Activated CD8-positive, alpha-beta memory T cell treated with anti-CD3 and anti-CD28 coated beads, Interleukin-2, amount 10 ng/mL, durations not matched to agents 7 days and 5 days (primary cell): ENCODE measurements at regions not wholly inside any gene's neighbourhood (a gene's known extent, or its start where the extent isn't known, plus 50 kb on each side); places are given as distances from the start of the nearest gene placed in this dataset.
"Not testable (repeated sequence)": the region's sequence is repeated elsewhere in the genome, so short reads cannot be mapped to it uniquely, and the experiment has no call there.

Experiments
- ATAC-seq: fragments of 150-1000 bp; cut with Tn5 transposase; one replicate; pipeline ENCODE4 v1.10.0; 2021; ENCODE audit warnings: moderate library complexity
- CTCF ChIA-PET: fragments of 350-600 bp; sonication (Branson Sonifier 250); formaldehyde crosslinking; loops from one replicate; lab custom pipeline; 2021; ENCODE audit warnings: antibody characterized with exemption; lab: Charles Lee
- DNase-seq: peaks from one replicate; pipeline ENCODE4 v3.0.0-alpha.2; 2020
- H3K27ac Mint-ChIP-seq: one replicate; pipeline ENCODE4 v1.8.0; 2021; ENCODE audit warnings: mild to moderate bottlenecking, mixed read lengths
- H3K27me3 Mint-ChIP-seq: one replicate; pipeline ENCODE4 v1.8.0; 2021; ENCODE audit warnings: mixed read lengths
- H3K36me3 Mint-ChIP-seq: one replicate; pipeline ENCODE4 v1.8.0; 2021; ENCODE audit warnings: mild to moderate bottlenecking, mixed read lengths
- H3K4me1 Mint-ChIP-seq: one replicate; pipeline ENCODE4 v1.8.0; 2021; ENCODE audit warnings: mixed read lengths
- H3K4me3 Mint-ChIP-seq: one replicate; pipeline ENCODE4 v1.8.0; 2021; ENCODE audit warnings: mild to moderate bottlenecking, moderate library complexity, mixed read lengths
- H3K9me3 Mint-ChIP-seq: one replicate; pipeline ENCODE4 v1.8.0; 2022; ENCODE audit warnings: low read depth, mixed read lengths

GRCh38 chr1:195866091-195866780 lies 742.0 kb downstream of the KCNT2 start:
- H3K4me3 Mint-ChIP-seq, result no peak overlapping the region
- H3K36me3 Mint-ChIP-seq, result no peaks in the 10 kb centered on the region
- H3K4me1 Mint-ChIP-seq, result no peaks in the 10 kb centered on the region
- CTCF ChIA-PET, result no interaction called here
- no peak overlapping the region for H3K27ac Mint-ChIP-seq
- no peaks in the 10 kb centered on the region for H3K9me3 Mint-ChIP-seq
- no peak for DNase-seq
- H3K27me3 Mint-ChIP-seq, result no peaks in the 10 kb centered on the region
- no peak for ATAC-seq

GRCh38 chr1:195851804-195852203 lies 756.4 kb downstream of the KCNT2 start:
- H3K27me3 Mint-ChIP-seq, result no peaks in the 10 kb centered on the region
- ATAC-seq, result no peak
- H3K36me3 Mint-ChIP-seq, result no peaks in the 10 kb centered on the region
- no peak overlapping the region for H3K4me3 Mint-ChIP-seq
- H3K27ac Mint-ChIP-seq, result no peak overlapping the region
- CTCF ChIA-PET, result no interaction called here
- no peaks in the 10 kb centered on the region for H3K9me3 Mint-ChIP-seq
- H3K4me1 Mint-ChIP-seq, result no peaks in the 10 kb centered on the region
- DNase-seq, result no peak

- no peaks in the 10 kb centered on the region for H3K9me3 Mint-ChIP-seq
- DNase-seq, result no peak
- no peak for ATAC-seq
- H3K27me3 Mint-ChIP-seq, result no peaks in the 10 kb centered on the region
- no peaks in the 10 kb centered on the region for H3K4me1 Mint-ChIP-seq
- no peaks in the 10 kb centered on the region for H3K36me3 Mint-ChIP-seq
- H3K4me3 Mint-ChIP-seq, result no peak overlapping the region
- no peak overlapping the region for H3K27ac Mint-ChIP-seq
- CTCF ChIA-PET, result no interaction called here
Observed at GRCh38 chr1:195851016-195851601, 757.1 kb downstream of the KCNT2 start.

- Mint-ChIP-seq H3K27me3 (no peaks in the 10 kb centered on the region), H3K9me3 (no peaks in the 10 kb centered on the region), H3K36me3 (no peaks in the 10 kb centered on the region), H3K4me3 (no peak overlapping the region), H3K27ac (no peak overlapping the region), H3K4me1 (no peaks in the 10 kb centered on the region)
- DNase-seq (no peak), ATAC-seq (no peak)
- CTCF ChIA-PET, result no interaction called here
Observed at GRCh38 chr1:195849180-195849579, 759.1 kb downstream of the KCNT2 start.

- H3K27me3 Mint-ChIP-seq, CTCF ChIA-PET, ATAC-seq, H3K27ac Mint-ChIP-seq, H3K36me3 Mint-ChIP-seq, H3K4me3 Mint-ChIP-seq, H3K4me1 Mint-ChIP-seq, H3K9me3 Mint-ChIP-seq, DNase-seq: not testable (repeated sequence)
Observed at GRCh38 chr1:195847957-195848875, 760.0 kb downstream of the KCNT2 start.

GRCh38 chr1:195831789-195832188 lies 776.5 kb downstream of the KCNT2 start:
- no peaks in the 10 kb centered on the region for H3K27me3 Mint-ChIP-seq
- H3K4me1 Mint-ChIP-seq, result no peaks in the 10 kb centered on the region
- DNase-seq, result no peak
- no peak for ATAC-seq
- no peaks in the 10 kb centered on the region for H3K36me3 Mint-ChIP-seq
- no peaks in the 10 kb centered on the region for H3K9me3 Mint-ChIP-seq
- CTCF ChIA-PET, result no interaction called here
- no peak overlapping the region for H3K27ac Mint-ChIP-seq
- no peak overlapping the region for H3K4me3 Mint-ChIP-seq

- Mint-ChIP-seq H3K4me3 (no peak overlapping the region), H3K27ac (no peak overlapping the region), H3K36me3 (no peaks in the 10 kb centered on the region), H3K9me3 (no peaks in the 10 kb centered on the region), H3K27me3 (no peaks in the 10 kb centered on the region), H3K4me1 (no peaks in the 10 kb centered on the region)
- DNase-seq (no peak), ATAC-seq (no peak)
- CTCF ChIA-PET, result no interaction called here
Observed at GRCh38 chr1:195828325-195828724, 779.9 kb downstream of the KCNT2 start.

GRCh38 chr1:195820925-195821324 lies 787.3 kb downstream of the KCNT2 start:
- no peak for ATAC-seq
- Mint-ChIP-seq H3K27me3 (no peaks in the 10 kb centered on the region), H3K4me1 (no peaks in the 10 kb centered on the region), H3K9me3 (peaks cover 4% of the 10 kb centered on the region), H3K36me3 (no peaks in the 10 kb centered on the region), H3K4me3 (no peak overlapping the region), H3K27ac (no peak overlapping the region)
- DNase-seq, result no peak
- CTCF ChIA-PET, result no interaction called here

GRCh38 chr1:195806060-195806459 lies 802.2 kb downstream of the KCNT2 start:
- Mint-ChIP-seq H3K9me3 (no peaks in the 10 kb centered on the region), H3K4me3 (no peak overlapping the region), H3K36me3 (no peaks in the 10 kb centered on the region), H3K4me1 (no peaks in the 10 kb centered on the region), H3K27ac (no peak overlapping the region), H3K27me3 (no peaks in the 10 kb centered on the region)
- CTCF ChIA-PET, result no interaction called here
- no peak for DNase-seq
- no peak for ATAC-seq

GRCh38 chr1:195804547-195804946 lies 803.7 kb downstream of the KCNT2 start:
- ATAC-seq (no peak), DNase-seq (no peak)
- Mint-ChIP-seq H3K27me3 (no peaks in the 10 kb centered on the region), H3K27ac (no peak overlapping the region), H3K4me1 (no peaks in the 10 kb centered on the region), H3K4me3 (no peak overlapping the region), H3K36me3 (no peaks in the 10 kb centered on the region), H3K9me3 (no peaks in the 10 kb centered on the region)
- CTCF ChIA-PET, result no interaction called here

GRCh38 chr1:195799016-195799415 lies 809.2 kb downstream of the KCNT2 start:
- H3K4me1 Mint-ChIP-seq, result no peaks in the 10 kb centered on the region

GRCh38 chr1:195794225-195794624 lies 814.0 kb downstream of the KCNT2 start:
- CTCF ChIA-PET, result no interaction called here
- Mint-ChIP-seq H3K27me3 (no peaks in the 10 kb centered on the region), H3K4me1 (no peaks in the 10 kb centered on the region), H3K36me3 (no peaks in the 10 kb centered on the region), H3K4me3 (no peak overlapping the region), H3K9me3 (peaks cover 3% of the 10 kb centered on the region), H3K27ac (no peak overlapping the region)
- DNase-seq (no peak), ATAC-seq (no peak)

More at GRCh38 chr1:195799016-195799415, 809.2 kb downstream of the KCNT2 start:
- H3K36me3 Mint-ChIP-seq, result no peaks in the 10 kb centered on the region
- no peak overlapping the region for H3K4me3 Mint-ChIP-seq
- H3K27ac Mint-ChIP-seq, result no peak overlapping the region
- ATAC-seq (no peak), DNase-seq (no peak)
- H3K27me3 Mint-ChIP-seq, result no peaks in the 10 kb centered on the region
- CTCF ChIA-PET, result no interaction called here
- no peaks in the 10 kb centered on the region for H3K9me3 Mint-ChIP-seq

- ATAC-seq, result no peak
Observed at GRCh38 chr1:195791796-195792195, 816.4 kb downstream of the KCNT2 start.

More at GRCh38 chr1:195791796-195792195, 816.4 kb downstream of the KCNT2 start:
- Mint-ChIP-seq H3K36me3 (no peaks in the 10 kb centered on the region), H3K4me1 (no peaks in the 10 kb centered on the region), H3K9me3 (peaks cover 3% of the 10 kb centered on the region), H3K27me3 (no peaks in the 10 kb centered on the region), H3K27ac (no peak overlapping the region), H3K4me3 (no peak overlapping the region)
- no peak for DNase-seq
- CTCF ChIA-PET, result no interaction called here
